SK-MEL-5 (cell line): ENCODE measurements at regions not wholly inside any gene's neighbourhood (a gene's known extent, or its start where the extent isn't known, plus 50 kb on each side); places are given as distances from the start of the nearest gene placed in this dataset.

Experiments
- DNase-seq: peaks from one replicate; pipeline ENCODE4 v3.0.0-alpha.2; 2016; ENCODE audit warnings: low read depth, low spot score
- in situ Hi-C: cut with HindIII; loops from 2 replicates; pipeline ENCODE4 v1.10.0; 2016; ENCODE audit warnings: low sequenced_read_pairs, high pct_unique_total_duplicates, low pct_unique_long_range_greater_than_20kb
- small RNA-seq, 2 experiments: library from RNA; depleted of rRNA; stranded (forward); fragments of <200 nt; gene quantifications; one replicate each; pipeline ENCODE3, GENCODE V24; 2014

DNA sequence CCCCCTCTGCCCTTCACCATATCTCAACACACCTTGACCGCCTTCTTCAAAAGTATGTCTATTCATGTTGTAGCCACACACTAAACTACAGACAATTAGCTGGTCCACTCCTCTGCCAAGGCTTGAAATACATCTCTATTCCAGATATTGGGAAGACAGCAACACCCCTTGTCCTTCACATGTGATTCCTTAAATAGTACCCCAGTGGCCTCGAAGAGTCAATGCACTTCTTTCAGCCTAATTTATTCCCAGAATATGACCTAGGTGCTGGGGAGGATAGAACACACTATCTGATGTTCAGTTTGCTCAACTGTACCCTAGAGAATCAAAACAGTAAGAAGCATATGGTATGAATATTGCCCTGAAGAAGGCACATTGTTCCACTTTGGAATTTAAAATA lies 82.4 kb upstream of the DACH1 start:
- in situ Hi-C loops, result no loop called here
- DNase-seq, result peak; percentile 15

DNA sequence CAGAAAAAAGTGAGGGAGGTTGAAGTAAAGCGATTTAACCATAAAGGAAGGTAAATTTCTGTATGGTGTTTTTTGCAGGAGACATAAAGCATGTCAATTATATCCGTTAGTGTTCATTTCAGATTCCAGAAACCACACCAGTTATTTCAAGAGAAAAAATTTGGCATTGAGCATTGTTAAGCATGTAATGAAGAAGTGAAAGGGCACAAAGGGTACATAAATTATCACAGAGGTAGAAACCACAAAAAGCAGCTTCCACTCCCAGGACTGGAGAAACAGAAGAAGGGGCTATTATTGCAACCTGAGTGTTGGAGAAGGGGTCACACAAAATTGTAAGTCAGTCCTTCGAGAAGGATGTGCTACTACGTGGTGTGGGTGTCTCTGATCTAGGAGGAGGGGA lies 72.2 kb upstream of the DACH1 start:
- in situ Hi-C loops, result no loop called here
- no peak for DNase-seq

DNA sequence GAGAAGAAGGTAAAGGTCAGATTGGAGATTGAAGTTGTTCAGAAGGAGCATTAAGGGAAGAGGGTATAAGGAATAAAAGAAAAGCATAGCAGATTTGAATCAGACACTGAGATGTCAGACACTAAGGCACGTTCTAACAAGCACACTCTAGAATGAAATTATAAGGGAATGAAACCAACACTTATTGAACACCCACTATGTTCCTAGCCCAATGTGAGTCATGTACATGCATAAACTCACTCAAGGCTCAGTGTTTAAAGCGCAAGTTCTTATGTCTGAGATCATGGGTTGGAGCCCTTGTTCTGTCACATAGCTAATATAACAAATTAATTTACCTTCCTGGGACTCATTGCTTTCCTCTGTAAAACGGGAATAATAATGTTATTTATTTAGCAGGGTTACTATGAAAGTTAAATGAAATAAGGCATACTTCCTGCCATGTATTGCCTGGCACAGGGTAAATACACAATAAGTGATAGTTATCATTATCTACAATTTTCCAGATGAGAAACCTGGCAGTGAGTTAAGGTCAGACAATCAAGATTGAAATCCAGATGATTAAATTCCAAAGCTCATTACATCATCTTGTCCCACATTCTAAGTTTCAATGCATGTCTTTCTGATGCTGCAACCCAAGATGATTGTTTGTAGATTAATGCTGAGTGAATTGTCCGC lies 68.3 kb upstream of the DACH1 start:
- in situ Hi-C loops, result no loop called here
- no peak for DNase-seq

DNA sequence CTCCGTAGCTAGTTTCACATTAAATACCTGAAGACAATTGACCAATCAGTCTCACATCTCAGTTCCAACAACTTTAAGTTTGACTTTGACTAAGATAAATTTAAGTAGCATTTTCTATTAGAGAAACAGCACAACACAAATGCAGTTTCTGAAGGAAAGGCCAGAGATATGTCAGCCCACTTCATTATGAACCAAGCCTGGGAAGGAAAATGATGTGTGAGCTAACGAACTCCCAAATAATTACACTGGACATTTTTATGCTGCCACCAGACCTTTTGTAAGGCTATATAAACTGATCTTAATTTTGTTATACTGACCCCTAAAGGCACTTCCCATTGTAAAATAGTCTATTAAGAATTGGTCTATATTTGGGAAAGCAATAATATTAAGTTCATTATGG lies 57.9 kb upstream of the DACH1 start:
- no peak for DNase-seq
- in situ Hi-C loops, result no loop called here

DNA sequence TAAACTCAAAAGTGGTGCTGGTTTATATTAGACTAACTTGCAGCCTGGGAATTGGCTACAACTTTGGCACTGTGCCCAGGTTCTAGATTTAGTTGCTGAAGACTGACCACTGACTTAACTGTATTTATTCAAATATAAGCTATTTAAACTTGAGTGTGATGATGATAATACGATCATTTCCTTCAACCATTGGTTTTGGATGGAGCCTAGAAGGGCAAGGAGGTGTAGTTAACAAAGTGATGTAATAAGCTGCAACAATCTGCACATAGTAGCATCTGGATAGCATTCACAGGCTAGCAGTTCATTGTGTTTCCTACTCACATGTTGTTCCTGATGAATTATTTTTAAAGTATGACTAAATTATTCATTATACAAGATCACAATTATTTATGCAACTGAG lies 55.2 kb upstream of the DACH1 start:
- no peak for DNase-seq
- in situ Hi-C loops, result no loop called here

Small RNA genes lying in the stretch of these regions (small RNA-seq; reads per million reads assigned to genes)
- gene RF00263, result 0 reads per million in 2 experiments
- 0.02 to 0.05 reads per million in 2 experiments for gene RF00411
- 0 reads per million in 2 experiments for gene RF00440
- 0 reads per million in 2 experiments for gene RF02271
- 0 reads per million in 2 experiments for gene RPL18AP17
